ENCODE measurements at regions not wholly inside any gene's neighbourhood (a gene's known extent, or its start where the extent isn't known, plus 50 kb on each side); places are given as distances from the start of the nearest gene placed in this dataset.

DNA sequence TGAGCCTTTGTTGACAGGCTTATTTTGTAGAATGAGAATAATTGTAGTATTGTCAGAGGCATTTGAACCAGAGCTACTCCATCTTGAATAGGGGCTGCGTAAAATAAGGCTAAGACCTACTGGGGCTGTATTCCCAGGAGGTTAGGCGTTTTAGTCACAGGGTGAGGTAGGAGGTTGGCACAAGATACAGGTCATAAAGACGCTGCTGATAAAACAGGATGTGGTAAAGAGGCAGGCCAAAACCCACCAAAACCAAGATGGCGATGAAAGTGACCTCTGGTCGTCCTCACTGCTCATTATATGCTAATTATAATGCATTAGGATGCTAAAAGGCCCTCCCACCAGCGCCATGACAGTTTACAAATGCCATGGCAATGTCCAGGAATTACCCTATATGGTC lies 82.7 kb downstream of the PFDN4 start:
- Histone ChIP-seq H3K27ac (ENCODE audit: low read depth) (no peak overlapping the region), H3K79me2 (replicated peaks; ENCODE audit: insufficient read depth) (no peaks in the 10 kb centered on the region), H2AFZ (peak overlapping the region; percentile 6; the same call in 1 of the 2 replicates), H4K20me1 (replicated peaks; ENCODE audit: insufficient read depth) (no peaks in the 10 kb centered on the region), H3K4me2 (no peak overlapping the region), H3K4me1 (ENCODE audit: insufficient read depth) (peaks cover 21% of the 10 kb centered on the region), H3K27me3 (ENCODE audit: insufficient read depth) (no peaks in the 10 kb centered on the region), H3K4me3 (no peak overlapping the region), H3F3A (replicated peaks; ENCODE audit: low read depth) (no peaks in the 10 kb centered on the region), H3K9me2 (ENCODE audit: insufficient read depth) (peaks cover 6% of the 10 kb centered on the region), H3K36me3 (ENCODE audit: insufficient read depth) (no peaks in the 10 kb centered on the region)
- Mint-ChIP-seq H3K9me3 (no peaks in the 10 kb centered on the region), H3K36me3 (ENCODE audit: low read depth) (no peaks in the 10 kb centered on the region), H3K4me1 (peaks cover 31% of the 10 kb centered on the region), H3K27ac (peak overlapping the region; percentile 94), H3K4me3 (no peak overlapping the region), H3K27me3 (ENCODE audit: insufficient read depth, low read depth, poor library complexity) (no peaks in the 10 kb centered on the region)
- DNase-seq (ENCODE audit: low spot score), result no peak
- ATAC-seq, result no peak
- TF ChIP-seq ZNF114 (CRISPR knock-in tag; IDR thresholded peaks at IDR 0.05) (no peak), CREB1 (CRISPR knock-in tag; IDR thresholded peaks at IDR 0.05; ENCODE audit: low read depth) (no peak), EZH2 (IDR thresholded peaks at IDR 0.05; ENCODE audit: low read depth, unreplicated experiment) (no peak), POLR2AphosphoS5 (IDR thresholded peaks at IDR 0.05; ENCODE audit: low read depth) (no peak), JUNB (IDR thresholded peaks at IDR 0.05; ENCODE audit: unreplicated experiment) (no peak), ZNF331 (CRISPR knock-in tag; IDR thresholded peaks at IDR 0.05; ENCODE audit: low read depth) (no peak), NANOG (IDR thresholded peaks at IDR 0.05; ENCODE audit: borderline replicate concordance) (no peak), STAT1 (IDR thresholded peaks at IDR 0.05; ENCODE audit: unreplicated experiment) (no peak), EZH2phosphoT487 (IDR thresholded peaks at IDR 0.05; ENCODE audit: unreplicated experiment) (no peak)
- TF ChIP-seq, protein P1, sequence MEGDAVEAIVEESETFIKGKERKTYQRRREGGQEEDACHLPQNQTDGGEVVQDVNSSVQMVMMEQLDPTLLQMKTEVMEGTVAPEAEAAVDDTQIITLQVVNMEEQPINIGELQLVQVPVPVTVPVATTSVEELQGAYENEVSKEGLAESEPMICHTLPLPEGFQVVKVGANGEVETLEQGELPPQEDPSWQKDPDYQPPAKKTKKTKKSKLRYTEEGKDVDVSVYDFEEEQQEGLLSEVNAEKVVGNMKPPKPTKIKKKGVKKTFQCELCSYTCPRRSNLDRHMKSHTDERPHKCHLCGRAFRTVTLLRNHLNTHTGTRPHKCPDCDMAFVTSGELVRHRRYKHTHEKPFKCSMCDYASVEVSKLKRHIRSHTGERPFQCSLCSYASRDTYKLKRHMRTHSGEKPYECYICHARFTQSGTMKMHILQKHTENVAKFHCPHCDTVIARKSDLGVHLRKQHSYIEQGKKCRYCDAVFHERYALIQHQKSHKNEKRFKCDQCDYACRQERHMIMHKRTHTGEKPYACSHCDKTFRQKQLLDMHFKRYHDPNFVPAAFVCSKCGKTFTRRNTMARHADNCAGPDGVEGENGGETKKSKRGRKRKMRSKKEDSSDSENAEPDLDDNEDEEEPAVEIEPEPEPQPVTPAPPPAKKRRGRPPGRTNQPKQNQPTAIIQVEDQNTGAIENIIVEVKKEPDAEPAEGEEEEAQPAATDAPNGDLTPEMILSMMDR (conservative IDR thresholded peaks at IDR 0.05; ENCODE audit: low read depth in 2 of 2), result no peak
- TF ChIP-seq, protein P2, sequence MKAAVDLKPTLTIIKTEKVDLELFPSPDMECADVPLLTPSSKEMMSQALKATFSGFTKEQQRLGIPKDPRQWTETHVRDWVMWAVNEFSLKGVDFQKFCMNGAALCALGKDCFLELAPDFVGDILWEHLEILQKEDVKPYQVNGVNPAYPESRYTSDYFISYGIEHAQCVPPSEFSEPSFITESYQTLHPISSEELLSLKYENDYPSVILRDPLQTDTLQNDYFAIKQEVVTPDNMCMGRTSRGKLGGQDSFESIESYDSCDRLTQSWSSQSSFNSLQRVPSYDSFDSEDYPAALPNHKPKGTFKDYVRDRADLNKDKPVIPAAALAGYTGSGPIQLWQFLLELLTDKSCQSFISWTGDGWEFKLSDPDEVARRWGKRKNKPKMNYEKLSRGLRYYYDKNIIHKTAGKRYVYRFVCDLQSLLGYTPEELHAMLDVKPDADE (IDR thresholded peaks at IDR 0.05), result no peak
- TF ChIP-seq, protein P3, sequence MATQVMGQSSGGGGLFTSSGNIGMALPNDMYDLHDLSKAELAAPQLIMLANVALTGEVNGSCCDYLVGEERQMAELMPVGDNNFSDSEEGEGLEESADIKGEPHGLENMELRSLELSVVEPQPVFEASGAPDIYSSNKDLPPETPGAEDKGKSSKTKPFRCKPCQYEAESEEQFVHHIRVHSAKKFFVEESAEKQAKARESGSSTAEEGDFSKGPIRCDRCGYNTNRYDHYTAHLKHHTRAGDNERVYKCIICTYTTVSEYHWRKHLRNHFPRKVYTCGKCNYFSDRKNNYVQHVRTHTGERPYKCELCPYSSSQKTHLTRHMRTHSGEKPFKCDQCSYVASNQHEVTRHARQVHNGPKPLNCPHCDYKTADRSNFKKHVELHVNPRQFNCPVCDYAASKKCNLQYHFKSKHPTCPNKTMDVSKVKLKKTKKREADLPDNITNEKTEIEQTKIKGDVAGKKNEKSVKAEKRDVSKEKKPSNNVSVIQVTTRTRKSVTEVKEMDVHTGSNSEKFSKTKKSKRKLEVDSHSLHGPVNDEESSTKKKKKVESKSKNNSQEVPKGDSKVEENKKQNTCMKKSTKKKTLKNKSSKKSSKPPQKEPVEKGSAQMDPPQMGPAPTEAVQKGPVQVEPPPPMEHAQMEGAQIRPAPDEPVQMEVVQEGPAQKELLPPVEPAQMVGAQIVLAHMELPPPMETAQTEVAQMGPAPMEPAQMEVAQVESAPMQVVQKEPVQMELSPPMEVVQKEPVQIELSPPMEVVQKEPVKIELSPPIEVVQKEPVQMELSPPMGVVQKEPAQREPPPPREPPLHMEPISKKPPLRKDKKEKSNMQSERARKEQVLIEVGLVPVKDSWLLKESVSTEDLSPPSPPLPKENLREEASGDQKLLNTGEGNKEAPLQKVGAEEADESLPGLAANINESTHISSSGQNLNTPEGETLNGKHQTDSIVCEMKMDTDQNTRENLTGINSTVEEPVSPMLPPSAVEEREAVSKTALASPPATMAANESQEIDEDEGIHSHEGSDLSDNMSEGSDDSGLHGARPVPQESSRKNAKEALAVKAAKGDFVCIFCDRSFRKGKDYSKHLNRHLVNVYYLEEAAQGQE (IDR thresholded peaks at IDR 0.05; ENCODE audit: unreplicated experiment), result no peak
- TF ChIP-seq, protein P4, sequence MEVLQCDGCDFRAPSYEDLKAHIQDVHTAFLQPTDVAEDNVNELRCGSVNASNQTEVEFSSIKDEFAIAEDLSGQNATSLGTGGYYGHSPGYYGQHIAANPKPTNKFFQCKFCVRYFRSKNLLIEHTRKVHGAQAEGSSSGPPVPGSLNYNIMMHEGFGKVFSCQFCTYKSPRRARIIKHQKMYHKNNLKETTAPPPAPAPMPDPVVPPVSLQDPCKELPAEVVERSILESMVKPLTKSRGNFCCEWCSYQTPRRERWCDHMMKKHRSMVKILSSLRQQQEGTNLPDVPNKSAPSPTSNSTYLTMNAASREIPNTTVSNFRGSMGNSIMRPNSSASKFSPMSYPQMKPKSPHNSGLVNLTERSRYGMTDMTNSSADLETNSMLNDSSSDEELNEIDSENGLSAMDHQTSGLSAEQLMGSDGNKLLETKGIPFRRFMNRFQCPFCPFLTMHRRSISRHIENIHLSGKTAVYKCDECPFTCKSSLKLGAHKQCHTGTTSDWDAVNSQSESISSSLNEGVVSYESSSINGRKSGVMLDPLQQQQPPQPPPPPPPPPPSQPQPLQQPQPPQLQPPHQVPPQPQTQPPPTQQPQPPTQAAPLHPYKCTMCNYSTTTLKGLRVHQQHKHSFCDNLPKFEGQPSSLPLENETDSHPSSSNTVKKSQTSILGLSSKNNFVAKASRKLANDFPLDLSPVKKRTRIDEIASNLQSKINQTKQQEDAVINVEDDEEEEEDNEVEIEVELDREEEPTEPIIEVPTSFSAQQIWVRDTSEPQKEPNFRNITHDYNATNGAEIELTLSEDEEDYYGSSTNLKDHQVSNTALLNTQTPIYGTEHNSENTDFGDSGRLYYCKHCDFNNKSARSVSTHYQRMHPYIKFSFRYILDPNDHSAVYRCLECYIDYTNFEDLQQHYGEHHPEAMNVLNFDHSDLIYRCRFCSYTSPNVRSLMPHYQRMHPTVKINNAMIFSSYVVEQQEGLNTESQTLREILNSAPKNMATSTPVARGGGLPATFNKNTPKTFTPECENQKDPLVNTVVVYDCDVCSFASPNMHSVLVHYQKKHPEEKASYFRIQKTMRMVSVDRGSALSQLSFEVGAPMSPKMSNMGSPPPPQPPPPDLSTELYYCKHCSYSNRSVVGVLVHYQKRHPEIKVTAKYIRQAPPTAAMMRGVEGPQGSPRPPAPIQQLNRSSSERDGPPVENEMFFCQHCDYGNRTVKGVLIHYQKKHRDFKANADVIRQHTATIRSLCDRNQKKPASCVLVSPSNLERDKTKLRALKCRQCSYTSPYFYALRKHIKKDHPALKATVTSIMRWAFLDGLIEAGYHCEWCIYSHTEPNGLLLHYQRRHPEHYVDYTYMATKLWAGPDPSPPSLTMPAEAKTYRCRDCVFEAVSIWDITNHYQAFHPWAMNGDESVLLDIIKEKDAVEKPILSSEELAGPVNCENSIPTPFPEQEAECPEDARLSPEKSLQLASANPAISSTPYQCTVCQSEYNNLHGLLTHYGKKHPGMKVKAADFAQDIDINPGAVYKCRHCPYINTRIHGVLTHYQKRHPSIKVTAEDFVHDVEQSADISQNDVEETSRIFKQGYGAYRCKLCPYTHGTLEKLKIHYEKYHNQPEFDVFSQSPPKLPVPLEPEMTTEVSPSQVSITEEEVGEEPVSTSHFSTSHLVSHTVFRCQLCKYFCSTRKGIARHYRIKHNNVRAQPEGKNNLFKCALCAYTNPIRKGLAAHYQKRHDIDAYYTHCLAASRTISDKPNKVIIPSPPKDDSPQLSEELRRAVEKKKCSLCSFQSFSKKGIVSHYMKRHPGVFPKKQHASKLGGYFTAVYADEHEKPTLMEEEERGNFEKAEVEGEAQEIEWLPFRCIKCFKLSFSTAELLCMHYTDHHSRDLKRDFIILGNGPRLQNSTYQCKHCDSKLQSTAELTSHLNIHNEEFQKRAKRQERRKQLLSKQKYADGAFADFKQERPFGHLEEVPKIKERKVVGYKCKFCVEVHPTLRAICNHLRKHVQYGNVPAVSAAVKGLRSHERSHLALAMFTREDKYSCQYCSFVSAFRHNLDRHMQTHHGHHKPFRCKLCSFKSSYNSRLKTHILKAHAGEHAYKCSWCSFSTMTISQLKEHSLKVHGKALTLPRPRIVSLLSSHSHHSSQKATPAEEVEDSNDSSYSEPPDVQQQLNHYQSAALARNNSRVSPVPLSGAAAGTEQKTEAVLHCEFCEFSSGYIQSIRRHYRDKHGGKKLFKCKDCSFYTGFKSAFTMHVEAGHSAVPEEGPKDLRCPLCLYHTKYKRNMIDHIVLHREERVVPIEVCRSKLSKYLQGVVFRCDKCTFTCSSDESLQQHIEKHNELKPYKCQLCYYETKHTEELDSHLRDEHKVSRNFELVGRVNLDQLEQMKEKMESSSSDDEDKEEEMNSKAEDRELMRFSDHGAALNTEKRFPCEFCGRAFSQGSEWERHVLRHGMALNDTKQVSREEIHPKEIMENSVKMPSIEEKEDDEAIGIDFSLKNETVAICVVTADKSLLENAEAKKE (CRISPR knock-in tag; IDR thresholded peaks at IDR 0.05), result no peak

Measured in GM23338 (cell line).